H9 (cell line): ENCODE measurements at regions not wholly inside any gene's neighbourhood (a gene's known extent, or its start where the extent isn't known, plus 50 kb on each side); places are given as distances from the start of the nearest gene placed in this dataset.

Experiments used
- DNase-seq: peaks from one replicate; pipeline ENCODE4 v3.0.0-alpha.2; 2017
- H2AFZ ChIP-seq: one replicate; pipeline ENCODE4 v1.6.1; 2013; ENCODE audit warnings: mild to moderate bottlenecking, low read length, control low read depth, moderate library complexity
- H2AK5ac ChIP-seq: 2 replicates; pipeline ENCODE4 v1.6.1; 2013; ENCODE audit warnings: low read length, control low read depth, mixed read lengths; ENCODE audit not compliant: insufficient read length
- H2BK120ac ChIP-seq: one replicate; pipeline ENCODE4 v1.6.1; 2013; ENCODE audit warnings: low read depth, mild to moderate bottlenecking, low read length, control low read depth, inconsistent platforms; ENCODE audit not compliant: poor library complexity, severe bottlenecking
- H2BK12ac ChIP-seq: 2 replicates; pipeline ENCODE4 v1.6.1; 2013; ENCODE audit warnings: low read length, control low read depth, mixed read lengths, low read depth; ENCODE audit not compliant: insufficient read length
- H2BK15ac ChIP-seq: 2 replicates; pipeline ENCODE4 v1.6.1; 2013; ENCODE audit warnings: low read depth, low read length, control low read depth
- H2BK20ac ChIP-seq: one replicate; pipeline ENCODE4 v1.6.1; 2013; ENCODE audit warnings: low read depth, mild to moderate bottlenecking, low read length, control low read depth, inconsistent platforms; ENCODE audit not compliant: poor library complexity, severe bottlenecking
- H2BK5ac ChIP-seq: 2 replicates; pipeline ENCODE4 v1.6.1; 2013; ENCODE audit warnings: low read length, control low read depth, mixed read lengths; ENCODE audit not compliant: insufficient read length
- H3K14ac ChIP-seq: 2 replicates; pipeline ENCODE4 v1.6.1; 2013; ENCODE audit warnings: low read length, control low read depth; ENCODE audit not compliant: insufficient read depth
- H3K18ac ChIP-seq: 2 replicates; pipeline ENCODE4 v1.6.1; 2013; ENCODE audit warnings: low read depth, mild to moderate bottlenecking, mixed read lengths, low read length, control low read depth; ENCODE audit not compliant: insufficient read length
- H3K23ac ChIP-seq: 2 replicates; pipeline ENCODE4 v1.6.1; 2013; ENCODE audit warnings: low read length, control low read depth, mixed read lengths, low read depth; ENCODE audit not compliant: insufficient read length
- H3K23me2 ChIP-seq: 2 replicates; pipeline ENCODE4 v1.6.1; 2013; ENCODE audit warnings: low read depth, mild to moderate bottlenecking, mixed read lengths, low read length, control low read depth; ENCODE audit not compliant: insufficient read length, poor library complexity, severe bottlenecking
- H3K27ac ChIP-seq: 2 replicates; pipeline ENCODE4 v1.5.1; 2013; ENCODE audit warnings: low read length, control low read depth, mixed read lengths, low read depth; ENCODE audit not compliant: insufficient read length
- H3K27me3 ChIP-seq: 2 replicates; pipeline ENCODE4 v1.6.1; 2013; ENCODE audit warnings: low read length, control low read depth, inconsistent platforms; ENCODE audit not compliant: insufficient read depth
- H3K4ac ChIP-seq: 2 replicates; pipeline ENCODE4 v1.6.1; 2013; ENCODE audit warnings: low read depth, mild to moderate bottlenecking, control low read depth, inconsistent platforms, low read length, moderate library complexity
- H3K4me1 ChIP-seq: 2 replicates; pipeline ENCODE4 v1.6.1; 2013; ENCODE audit warnings: low read length, control low read depth, inconsistent platforms; ENCODE audit not compliant: insufficient read depth
- H3K4me2 ChIP-seq: 2 replicates; pipeline ENCODE4 v1.6.1; 2013; ENCODE audit warnings: low read length, control low read depth, mixed read lengths; ENCODE audit not compliant: insufficient read length, insufficient read depth
- H3K56ac ChIP-seq: 2 replicates; pipeline ENCODE4 v1.6.1; 2013; ENCODE audit warnings: low read depth, mild to moderate bottlenecking, mixed read lengths, low read length, control low read depth; ENCODE audit not compliant: insufficient read length
- H3K79me1 ChIP-seq: 2 replicates; pipeline ENCODE4 v1.6.1; 2013; ENCODE audit warnings: low read depth, mild to moderate bottlenecking, moderate library complexity, low read length, control low read depth, inconsistent platforms; ENCODE audit not compliant: insufficient read depth, poor library complexity, severe bottlenecking
- H3K79me2 ChIP-seq: 2 replicates; pipeline ENCODE4 v1.6.1; 2013; ENCODE audit warnings: low read length, control low read depth, inconsistent platforms; ENCODE audit not compliant: insufficient read depth
- H3K9ac ChIP-seq: 2 replicates; pipeline ENCODE4 v1.6.1; 2013; ENCODE audit warnings: low read length, control low read depth, mixed read lengths; ENCODE audit not compliant: insufficient read length; ENCODE audit errors: extremely low read depth
- H3K9me3 ChIP-seq: one replicate; pipeline ENCODE4 v1.6.1; 2013; ENCODE audit warnings: low read depth, low read length, inconsistent platforms; ENCODE audit not compliant: control insufficient read depth
- H3T11ph ChIP-seq: one replicate; pipeline ENCODE4 v1.6.1; 2013; ENCODE audit warnings: mild to moderate bottlenecking, low read length, control low read depth, inconsistent platforms
- H4K20me1 ChIP-seq: one replicate; pipeline ENCODE4 v1.6.1; 2013; ENCODE audit not compliant: control insufficient read depth, insufficient read length, insufficient read depth
- H4K5ac ChIP-seq: 2 replicates; pipeline ENCODE4 v1.6.1; 2013; ENCODE audit warnings: low read depth, mild to moderate bottlenecking, mixed read lengths, low read length, control low read depth; ENCODE audit not compliant: insufficient read length
- H4K8ac ChIP-seq: replicated peaks from 2 replicates; pipeline ENCODE4 v1.6.1; 2013; ENCODE audit warnings: low read length, control low read depth, mixed read lengths, low read depth; ENCODE audit not compliant: insufficient read length
- H4K91ac ChIP-seq: 2 replicates; pipeline ENCODE4 v1.6.1; 2013; ENCODE audit warnings: low read depth, mild to moderate bottlenecking, moderate library complexity, mixed read lengths, low read length, control low read depth; ENCODE audit not compliant: insufficient read length
- H3K27ac Mint-ChIP-seq, 3 experiments: 2 replicates in 2 of 3; 3 replicates in 1 of 3; pipeline ENCODE4 v1.8.0; 2020 to 2021; ENCODE audit warnings: mixed read lengths in 3 of 3, mild to moderate bottlenecking in 1 of 3, moderate library complexity in 1 of 3
- H3K27me3 Mint-ChIP-seq: 2 replicates; pipeline ENCODE4 v1.8.0; 2021; ENCODE audit warnings: low read depth, mild to moderate bottlenecking, moderate library complexity, mixed read lengths
- H3K36me3 Mint-ChIP-seq, 3 experiments: 2 replicates in 2 of 3; 3 replicates in 1 of 3; pipeline ENCODE4 v1.8.0; 2020 to 2021; ENCODE audit warnings: low read depth in 3 of 3, mixed read lengths in 3 of 3; ENCODE audit not compliant: insufficient read depth in 1 of 3
- H3K4me1 Mint-ChIP-seq, 2 experiments: 2 replicates each; pipeline ENCODE4 v1.8.0; 2020; ENCODE audit warnings: mixed read lengths in 2 of 2
- H3K4me3 Mint-ChIP-seq, 2 experiments: 2 replicates in 1 of 2; 3 replicates in 1 of 2; pipeline ENCODE4 v1.8.0; 2020 to 2021; ENCODE audit warnings: mild to moderate bottlenecking in 2 of 2, mixed read lengths in 2 of 2, moderate library complexity in 1 of 2
- H3K9me3 Mint-ChIP-seq, 2 experiments: 2 replicates in 1 of 2; 3 replicates in 1 of 2; pipeline ENCODE4 v1.8.0; 2020; ENCODE audit warnings: mild to moderate bottlenecking in 2 of 2, mixed read lengths in 2 of 2, moderate library complexity in 1 of 2
- WGBS: extraction: QIAGEN DNeasy Blood & Tissue Kit; methylation state at CpG from one replicate; pipeline ENCODE4 v1.1.7; 2013; ENCODE audit warnings: missing lambda C conversion rate, low lambda C conversion rate, mixed read lengths; ENCODE audit not compliant: insufficient read length; ENCODE audit errors: extremely low coverage; 5-methylcytosine and 5-hydroxymethylcytosine counted together
- TF ChIP-seq, protein P1 (sequence below): fragments of 200-600 bp; sonication (generic); conservative IDR thresholded peaks from 3 replicates; pipeline ENCODE4 v1.8.0; 2021; ENCODE audit warnings: antibody characterized with exemption, mild to moderate bottlenecking

DNA sequence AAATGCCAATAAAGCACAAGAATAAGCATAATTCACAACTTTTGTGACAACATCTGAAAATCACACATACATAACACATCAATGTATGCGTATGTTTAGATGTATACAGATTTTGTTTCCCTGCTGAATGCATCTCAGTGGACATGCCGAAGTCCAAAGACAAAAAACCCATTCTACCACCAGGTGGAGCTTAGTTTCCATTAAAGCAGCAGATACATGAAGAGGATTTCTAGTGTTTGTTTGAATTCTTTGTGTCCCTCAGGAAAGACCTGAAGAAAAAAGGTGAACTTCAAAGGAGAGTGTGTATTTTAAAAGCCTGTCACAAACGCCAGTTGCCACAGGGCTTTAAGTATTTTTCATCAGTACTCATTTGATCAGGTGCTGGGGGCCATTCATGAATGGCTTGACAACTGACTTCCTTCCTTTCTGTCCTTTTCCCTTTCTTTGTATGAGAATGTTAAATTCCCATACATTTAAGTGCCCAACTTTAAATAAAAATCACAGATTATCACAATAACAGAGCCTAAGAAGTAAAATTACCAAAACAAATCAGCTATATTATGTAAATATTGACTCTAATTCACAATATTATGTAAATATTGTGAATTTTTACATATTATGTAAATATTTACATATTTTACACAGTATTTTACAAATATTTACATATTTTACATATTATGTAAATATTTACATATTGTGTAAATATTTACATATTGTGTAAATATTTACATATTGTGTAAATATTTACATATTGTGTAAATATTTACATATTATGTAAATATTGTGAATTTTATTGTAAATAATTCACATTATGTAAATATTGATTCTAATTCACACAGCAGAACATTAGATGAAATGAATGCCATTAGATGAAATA is 343.0 kb downstream of the CRPPA start:
- Histone ChIP-seq H2BK20ac (no peak overlapping the region), H3K27ac (no peak overlapping the region), H3K9ac (no peak overlapping the region), H3K23ac (no peak overlapping the region), H2BK12ac (no peak overlapping the region), H4K20me1 (no peaks in the 10 kb centered on the region), H2BK15ac (no peak overlapping the region), H3K27me3 (no peaks in the 10 kb centered on the region), H3K23me2 (no peaks in the 10 kb centered on the region), H4K91ac (no peak overlapping the region), H3K9me3 (no peaks in the 10 kb centered on the region), H3T11ph (no peak overlapping the region), H4K5ac (no peak overlapping the region), H2BK120ac (no peak overlapping the region), H3K18ac (no peak overlapping the region), H3K79me1 (no peaks in the 10 kb centered on the region), H3K56ac (no peak overlapping the region), H3K4ac (no peak overlapping the region), H2AFZ (no peak overlapping the region), H2AK5ac (no peak overlapping the region), H3K4me1 (no peaks in the 10 kb centered on the region; the same call in 1 of the 2 replicates), H3K14ac (no peak overlapping the region), H3K4me2 (no peak overlapping the region), H4K8ac (no peak overlapping the region), H3K79me2 (no peaks in the 10 kb centered on the region), H2BK5ac (no peak overlapping the region)
- Mint-ChIP-seq H3K4me3 (no peak overlapping the region), H3K4me1 (peaks cover 0 to 6% of the 10 kb centered on the region in 2 experiments; a peak in 3 of 4 replicates), H3K27me3 (no peaks in the 10 kb centered on the region), H3K36me3 (0 out of 7 replicates have a peak, but pooled peaks cover 0 to 3% (median 0%) of the 10 kb centered on the region in 3 experiments), H3K9me3 (peaks cover 0 to 3% of the 10 kb centered on the region in 2 experiments; a peak in 1 of 5 replicates), H3K27ac (no peak overlapping the region)
- no CpG with 5 or more reads among the region's 3 CpGs for WGBS
- no peak for DNase-seq
- TF ChIP-seq, protein P1, sequence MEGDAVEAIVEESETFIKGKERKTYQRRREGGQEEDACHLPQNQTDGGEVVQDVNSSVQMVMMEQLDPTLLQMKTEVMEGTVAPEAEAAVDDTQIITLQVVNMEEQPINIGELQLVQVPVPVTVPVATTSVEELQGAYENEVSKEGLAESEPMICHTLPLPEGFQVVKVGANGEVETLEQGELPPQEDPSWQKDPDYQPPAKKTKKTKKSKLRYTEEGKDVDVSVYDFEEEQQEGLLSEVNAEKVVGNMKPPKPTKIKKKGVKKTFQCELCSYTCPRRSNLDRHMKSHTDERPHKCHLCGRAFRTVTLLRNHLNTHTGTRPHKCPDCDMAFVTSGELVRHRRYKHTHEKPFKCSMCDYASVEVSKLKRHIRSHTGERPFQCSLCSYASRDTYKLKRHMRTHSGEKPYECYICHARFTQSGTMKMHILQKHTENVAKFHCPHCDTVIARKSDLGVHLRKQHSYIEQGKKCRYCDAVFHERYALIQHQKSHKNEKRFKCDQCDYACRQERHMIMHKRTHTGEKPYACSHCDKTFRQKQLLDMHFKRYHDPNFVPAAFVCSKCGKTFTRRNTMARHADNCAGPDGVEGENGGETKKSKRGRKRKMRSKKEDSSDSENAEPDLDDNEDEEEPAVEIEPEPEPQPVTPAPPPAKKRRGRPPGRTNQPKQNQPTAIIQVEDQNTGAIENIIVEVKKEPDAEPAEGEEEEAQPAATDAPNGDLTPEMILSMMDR: peak; percentile 81
